ENCODE measurements at regions not wholly inside any gene's neighbourhood (a gene's known extent, or its start where the extent isn't known, plus 50 kb on each side); places are given as distances from the start of the nearest gene placed in this dataset.
"Not testable (repeated sequence)": the region's sequence is repeated elsewhere in the genome, so short reads cannot be mapped to it uniquely, and the experiment has no call there.

GRCh38 chr15:20659265-20659664 is 117.7 kb upstream of the GOLGA6L6 start:
- BruUV-seq (replicated peaks): no TSS peak
- no peak for TF ChIP-seq CTCF (IDR thresholded peaks at IDR 0.05; ENCODE audit: unreplicated experiment)
- ChIA-PET CTCF (no interaction called here), POLR2A (interaction anchor here (1.2 kb wide), 1 partner anchor 12 kb away, joined by 4 read pairs; no protein-coding TSS in a partner anchor)
- Mint-ChIP-seq H3K27me3 (ENCODE audit: insufficient read depth, unreplicated experiment) (no peaks in the 10 kb centered on the region), H3K36me3 (ENCODE audit: insufficient read depth, unreplicated experiment) (no peaks in the 10 kb centered on the region), H3K4me3 (ENCODE audit: unreplicated experiment) (no peak overlapping the region), H3K27ac (ENCODE audit: low read depth, unreplicated experiment) (no peak overlapping the region), H3K4me1 (ENCODE audit: insufficient read depth, unreplicated experiment) (no peaks in the 10 kb centered on the region), H3K9me3 (ENCODE audit: unreplicated experiment) (no peaks in the 10 kb centered on the region)
- DNase-seq (ENCODE audit: unreplicated experiment): no peak
- intact Hi-C loops (cut with micrococcal nuclease): no loop called here

GRCh38 chr15:20658024-20658423 is 116.4 kb upstream of the GOLGA6L6 start:
- no peak for DNase-seq (ENCODE audit: unreplicated experiment)
- Mint-ChIP-seq H3K27me3 (ENCODE audit: insufficient read depth, unreplicated experiment) (no peaks in the 10 kb centered on the region), H3K36me3 (ENCODE audit: insufficient read depth, unreplicated experiment) (no peaks in the 10 kb centered on the region), H3K27ac (ENCODE audit: low read depth, unreplicated experiment) (no peak overlapping the region), H3K4me1 (ENCODE audit: insufficient read depth, unreplicated experiment) (no peaks in the 10 kb centered on the region), H3K4me3 (ENCODE audit: unreplicated experiment) (no peak overlapping the region), H3K9me3 (ENCODE audit: unreplicated experiment) (no peaks in the 10 kb centered on the region)
- BruUV-seq (replicated peaks): no TSS peak
- no peak for TF ChIP-seq CTCF (IDR thresholded peaks at IDR 0.05; ENCODE audit: unreplicated experiment)
- POLR2A ChIA-PET: interaction anchor here (1.0 to 1.2 kb wide), 3 partner anchors 8 to 625 kb away, joined by 3 to 4 read pairs (median 4); no protein-coding TSS in a partner anchor
- CTCF ChIA-PET: interaction anchor here (1.7 kb wide), 1 partner anchor 15 kb away, joined by 3 read pairs; no protein-coding TSS in a partner anchor
- intact Hi-C loops (cut with micrococcal nuclease): loop anchor here (1.0 kb wide), 1 partner anchor 8 kb away; no protein-coding TSS in a partner anchor

GRCh38 chr15:20657084-20657483 is 115.5 kb upstream of the GOLGA6L6 start:
- no peaks in the 10 kb centered on the region for H3K9me3 Mint-ChIP-seq (ENCODE audit: unreplicated experiment)
- no peak overlapping the region for H3K4me3 Mint-ChIP-seq (ENCODE audit: unreplicated experiment)
- no peaks in the 10 kb centered on the region for H3K4me1 Mint-ChIP-seq (ENCODE audit: insufficient read depth, unreplicated experiment)
- BruUV-seq (replicated peaks): no TSS peak
- no peak for TF ChIP-seq CTCF (IDR thresholded peaks at IDR 0.05; ENCODE audit: unreplicated experiment)
- CTCF ChIA-PET: interaction anchor here (1.7 kb wide), 1 partner anchor 14 kb away, joined by 3 read pairs; no protein-coding TSS in a partner anchor
- POLR2A ChIA-PET: interaction anchor here (0.9 to 1.1 kb wide), 4 partner anchors 9 to 626 kb away, joined by 3 to 4 read pairs (median 3); no protein-coding TSS in a partner anchor
- H3K27me3 Mint-ChIP-seq (ENCODE audit: insufficient read depth, unreplicated experiment): no peaks in the 10 kb centered on the region
- intact Hi-C loops (cut with micrococcal nuclease): no loop called here
- no peaks in the 10 kb centered on the region for H3K36me3 Mint-ChIP-seq (ENCODE audit: insufficient read depth, unreplicated experiment)
- DNase-seq (ENCODE audit: unreplicated experiment): no peak
- no peak overlapping the region for H3K27ac Mint-ChIP-seq (ENCODE audit: low read depth, unreplicated experiment)

- TF ChIP-seq CTCF (IDR thresholded peaks at IDR 0.05; ENCODE audit: unreplicated experiment): no peak
- H3K9me3 Mint-ChIP-seq (ENCODE audit: unreplicated experiment): no peaks in the 10 kb centered on the region
- CTCF ChIA-PET: interaction anchor here (1.1 kb wide), 1 partner anchor 17 kb away, joined by 4 read pairs; no protein-coding TSS in a partner anchor
- no TSS peak for BruUV-seq (replicated peaks)
- no peak overlapping the region for H3K4me3 Mint-ChIP-seq (ENCODE audit: unreplicated experiment)
- no peaks in the 10 kb centered on the region for H3K4me1 Mint-ChIP-seq (ENCODE audit: insufficient read depth, unreplicated experiment)
- H3K27ac Mint-ChIP-seq (ENCODE audit: low read depth, unreplicated experiment): no peak overlapping the region
- intact Hi-C loops (cut with micrococcal nuclease): no loop called here
- DNase-seq (ENCODE audit: unreplicated experiment): no peak
- no peaks in the 10 kb centered on the region for H3K36me3 Mint-ChIP-seq (ENCODE audit: insufficient read depth, unreplicated experiment)
- POLR2A ChIA-PET: interaction anchor here (0.9 kb wide), 1 partner anchor 9 kb away, joined by 3 read pairs; no protein-coding TSS in a partner anchor
- no peaks in the 10 kb centered on the region for H3K27me3 Mint-ChIP-seq (ENCODE audit: insufficient read depth, unreplicated experiment)
Observed at GRCh38 chr15:20652914-20653313, 111.3 kb upstream of the GOLGA6L6 start.

- H3K27me3 Mint-ChIP-seq (ENCODE audit: insufficient read depth, unreplicated experiment); BruUV-seq (replicated peaks); intact Hi-C loops (cut with micrococcal nuclease); POLR2A ChIA-PET; H3K9me3 Mint-ChIP-seq (ENCODE audit: unreplicated experiment); H3K36me3 Mint-ChIP-seq (ENCODE audit: insufficient read depth, unreplicated experiment); DNase-seq (ENCODE audit: unreplicated experiment); H3K4me3 Mint-ChIP-seq (ENCODE audit: unreplicated experiment); H3K27ac Mint-ChIP-seq (ENCODE audit: low read depth, unreplicated experiment); H3K4me1 Mint-ChIP-seq (ENCODE audit: insufficient read depth, unreplicated experiment): not testable (repeated sequence)
- CTCF ChIA-PET: interaction anchor here (1.2 kb wide), 1 partner anchor 621 kb away, joined by 4 read pairs; no protein-coding TSS in a partner anchor
Observed at GRCh38 chr15:20648402-20648975, 106.9 kb upstream of the GOLGA6L6 start.
